ENCODE measurements at regions not wholly inside any gene's neighbourhood (a gene's known extent, or its start where the extent isn't known, plus 50 kb on each side); places are given as distances from the start of the nearest gene placed in this dataset.
"Not testable (repeated sequence)": the region's sequence is repeated elsewhere in the genome, so short reads cannot be mapped to it uniquely, and the experiment has no call there.

DNA sequence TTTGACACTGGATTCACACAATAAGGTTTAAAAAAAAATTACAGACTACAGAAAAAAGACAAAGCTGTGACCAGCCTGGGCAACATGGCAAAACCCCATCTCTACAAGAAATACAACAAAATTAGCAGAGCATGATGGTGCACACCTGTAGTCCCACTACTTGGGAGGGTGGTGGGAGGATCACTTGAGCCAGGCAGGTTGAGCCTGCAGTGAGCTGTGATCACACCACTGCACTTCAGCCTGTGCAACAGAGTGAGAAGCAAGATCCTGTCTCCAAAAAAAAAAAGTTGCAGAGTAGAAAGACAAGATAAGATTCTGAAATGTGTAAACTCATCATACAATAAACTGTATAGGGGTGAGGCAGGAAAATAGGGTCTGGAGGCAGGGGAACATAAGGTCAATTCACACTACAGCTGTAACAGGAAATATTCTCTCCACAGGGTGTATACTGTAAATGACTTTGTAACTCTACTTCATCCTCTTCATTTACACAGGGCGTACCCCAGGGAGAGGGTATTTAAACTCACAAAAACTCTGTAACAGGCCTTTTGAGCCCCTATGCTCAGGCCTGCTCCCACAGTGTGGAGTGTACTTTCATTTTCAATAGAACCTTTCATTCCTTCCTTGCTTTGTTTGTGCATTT lies 112.6 kb upstream of the MAPK10 start:
- intact Hi-C loops (cut with DNase I): no loop called here
- DNase-seq (ENCODE audit: low spot score): no peak

DNA sequence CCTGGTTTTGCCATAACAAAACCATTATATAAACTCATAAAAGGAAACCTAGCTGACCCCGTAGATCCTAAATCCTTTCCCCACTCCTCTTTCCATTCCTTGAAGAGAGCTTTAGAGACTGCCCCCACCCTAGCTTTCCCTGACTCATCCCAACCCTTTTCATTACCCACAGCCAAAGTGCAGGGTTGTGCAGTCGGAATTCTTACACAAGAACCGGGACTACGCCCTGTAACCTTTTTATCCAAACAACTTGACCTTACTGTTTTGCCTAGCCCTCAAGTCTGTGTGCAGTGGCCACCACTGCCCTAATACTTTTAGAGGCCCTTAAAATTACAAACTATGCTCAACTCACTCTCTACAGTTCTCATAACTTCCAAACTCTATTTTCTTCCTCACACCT lies 116.0 kb upstream of the PTPN13 start:
- DNase-seq (ENCODE audit: low spot score); intact Hi-C loops (cut with DNase I): not testable (repeated sequence)

DNA sequence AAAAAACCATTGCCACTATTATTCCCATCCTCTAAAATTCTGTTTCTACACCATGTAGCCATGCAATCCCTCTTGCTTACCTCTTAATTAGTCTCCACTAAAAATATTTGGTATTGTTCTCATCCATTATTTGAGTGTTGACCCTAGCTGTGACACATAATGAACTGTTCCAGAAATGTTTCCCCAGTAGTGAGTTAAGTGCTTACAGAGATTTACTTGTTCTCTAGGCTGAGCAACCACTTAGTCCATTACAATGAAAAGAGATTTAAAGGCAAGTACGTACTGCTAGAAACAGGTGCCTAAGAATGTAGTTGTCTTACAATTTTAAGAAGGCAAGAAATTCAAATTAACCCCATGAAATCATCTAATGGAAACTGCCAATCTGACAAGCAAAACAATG lies 112.7 kb upstream of the PTPN13 start:
- intact Hi-C loops (cut with DNase I): no loop called here
- no peak for DNase-seq (ENCODE audit: low spot score)

DNA sequence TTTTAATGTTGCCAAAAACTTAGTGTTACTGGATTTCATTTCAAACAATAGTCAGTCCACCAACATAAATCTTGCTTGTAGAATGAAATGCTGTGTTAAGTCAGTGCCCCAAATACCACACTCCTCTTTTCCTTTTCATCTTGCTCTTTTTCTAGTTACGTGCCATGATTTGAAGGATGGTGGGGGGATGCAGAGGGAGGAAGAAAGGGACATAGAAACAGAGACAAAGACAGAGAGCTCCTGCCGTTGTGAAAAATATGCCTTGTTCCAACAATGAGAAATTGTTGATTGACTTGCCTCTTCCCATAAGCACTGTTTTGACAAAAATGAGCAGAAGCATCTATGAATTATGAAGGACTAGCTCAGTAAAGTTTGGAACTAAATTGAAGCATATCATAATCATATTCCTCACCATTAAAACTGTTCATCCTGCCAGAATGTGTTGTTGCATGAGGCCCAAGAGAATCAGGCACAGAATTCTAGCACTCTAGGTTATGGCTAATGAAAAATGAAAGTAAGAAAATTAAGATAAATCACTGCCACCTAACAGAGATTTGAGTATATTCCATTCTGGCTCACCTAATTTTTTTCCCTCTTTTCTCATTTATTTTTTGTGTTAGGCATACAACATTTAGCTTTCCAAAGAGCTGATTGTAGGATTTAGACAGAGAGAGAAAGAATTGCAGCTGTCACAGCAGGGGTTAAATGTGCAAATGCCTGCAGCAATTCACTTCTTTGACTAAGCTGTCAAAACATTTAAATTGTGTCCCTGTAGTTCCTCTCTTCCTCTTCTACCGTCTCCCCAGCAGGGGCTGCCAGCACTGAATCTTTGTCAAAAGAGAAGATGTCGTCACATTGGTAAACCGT lies 111.6 kb upstream of the PTPN13 start:
- no peak for DNase-seq (ENCODE audit: low spot score)
- intact Hi-C loops (cut with DNase I): no loop called here

DNA sequence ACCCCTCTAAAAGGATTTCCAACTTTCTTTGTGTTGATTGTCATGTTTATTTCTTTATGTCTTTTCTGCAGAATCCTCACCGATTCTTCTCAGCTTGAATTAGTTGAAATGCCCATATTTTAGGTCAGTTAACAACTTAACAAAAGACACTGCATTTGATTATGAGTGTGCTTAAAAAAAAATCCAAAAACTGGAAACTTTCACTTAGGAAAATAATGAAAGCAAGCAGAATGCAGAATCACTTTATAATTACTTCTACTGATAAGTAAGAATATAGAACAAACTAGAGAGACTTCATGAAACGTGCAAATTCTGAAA lies 111.0 kb upstream of the PTPN13 start:
- intact Hi-C loops (cut with DNase I): no loop called here
- DNase-seq (ENCODE audit: low spot score): no peak

DNA sequence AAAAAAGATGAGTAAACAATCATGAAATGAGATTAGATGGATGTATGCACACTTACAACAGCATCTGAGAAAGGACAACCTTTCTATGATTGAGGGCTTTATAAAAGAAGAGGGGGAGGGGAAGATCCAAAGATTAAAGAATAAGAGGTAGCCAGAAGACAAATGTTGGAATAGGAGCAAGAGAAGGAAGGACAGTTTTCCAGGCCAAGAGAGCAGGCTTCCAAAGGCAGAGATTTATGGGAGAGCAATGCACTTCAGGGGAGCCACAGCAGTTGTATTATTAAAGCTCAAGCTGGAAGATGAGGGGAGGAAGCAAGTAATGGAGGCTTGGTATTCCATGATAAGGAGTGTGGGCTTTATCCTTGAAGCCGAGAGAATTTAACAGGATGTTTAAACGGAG lies 110.3 kb upstream of the PTPN13 start:
- no peak for DNase-seq (ENCODE audit: low spot score)
- intact Hi-C loops (cut with DNase I): no loop called here

DNA sequence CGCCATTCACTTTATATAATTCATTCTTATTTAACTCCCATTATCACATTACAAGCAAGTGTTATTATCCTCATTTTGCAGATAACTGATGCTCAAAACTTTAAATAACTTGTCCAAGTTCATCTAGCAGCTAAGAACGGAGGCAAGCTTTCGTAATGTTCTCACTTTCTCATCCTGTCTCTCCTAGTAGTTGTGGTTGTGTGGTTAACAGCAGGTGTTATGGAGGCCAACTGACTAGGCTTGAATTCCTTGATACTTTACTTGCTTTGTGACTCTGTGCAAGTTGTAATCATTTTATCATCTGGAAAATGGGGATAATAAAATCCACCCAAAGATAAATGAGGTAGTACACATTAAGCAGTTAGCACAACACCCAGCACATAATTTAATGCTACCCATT lies 109.9 kb upstream of the PTPN13 start:
- no peak for DNase-seq (ENCODE audit: low spot score)
- intact Hi-C loops (cut with DNase I): no loop called here

DNA sequence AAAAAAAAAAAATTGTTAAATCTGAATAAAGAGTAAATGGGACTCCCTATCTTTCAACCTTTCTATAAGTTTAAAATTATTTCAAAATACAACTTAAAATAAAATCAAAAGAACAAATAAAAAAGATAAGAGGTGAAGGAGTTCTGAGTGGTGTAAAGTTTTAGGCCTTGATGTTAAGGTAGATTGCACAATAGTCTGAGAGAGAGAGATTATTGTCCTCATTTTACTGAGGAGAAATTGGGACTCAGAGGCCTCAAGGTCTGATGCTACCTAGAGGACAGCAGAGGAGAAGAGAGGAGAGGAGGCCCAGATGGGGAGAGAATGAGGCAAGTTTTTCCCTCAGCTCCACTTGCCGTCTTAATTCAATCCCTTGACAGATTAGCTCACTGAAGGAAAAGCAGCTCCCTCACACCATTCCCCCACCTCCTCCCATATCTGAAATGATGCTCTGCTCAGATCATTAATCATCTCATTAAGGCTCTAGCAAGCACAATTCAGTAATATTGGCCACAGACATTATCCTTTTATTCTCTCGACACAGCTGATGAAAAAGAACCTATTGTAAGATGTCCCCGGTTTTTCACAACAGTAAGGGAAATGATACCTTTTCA lies 106.3 kb upstream of the PTPN13 start:
- intact Hi-C loops (cut with DNase I): no loop called here

DNA sequence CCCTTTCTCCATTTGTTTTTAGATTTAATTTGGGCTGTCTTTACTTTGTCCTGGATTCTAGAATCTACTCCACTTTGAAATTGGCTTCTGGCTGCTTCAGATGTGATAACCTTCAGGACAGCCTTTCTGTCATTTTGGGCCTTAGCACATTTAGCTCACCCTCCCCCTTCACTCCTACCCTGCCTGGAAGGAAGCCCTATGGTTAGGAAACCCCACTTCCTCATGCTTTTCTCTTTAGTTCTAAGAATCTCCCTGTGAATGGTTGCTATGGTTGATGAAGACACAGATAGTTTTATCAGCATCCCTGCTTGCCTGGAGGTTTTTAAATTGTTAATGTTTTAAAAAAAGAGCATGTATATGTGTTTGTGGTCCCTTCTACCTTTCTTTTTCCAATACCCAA lies 100.7 kb upstream of the PTPN13 start:
- DNase-seq (ENCODE audit: low spot score): no peak
- intact Hi-C loops (cut with DNase I): no loop called here

More for the DNA sequence above, 106.3 kb upstream of the PTPN13 start:
- no peak for DNase-seq (ENCODE audit: low spot score)

DNA sequence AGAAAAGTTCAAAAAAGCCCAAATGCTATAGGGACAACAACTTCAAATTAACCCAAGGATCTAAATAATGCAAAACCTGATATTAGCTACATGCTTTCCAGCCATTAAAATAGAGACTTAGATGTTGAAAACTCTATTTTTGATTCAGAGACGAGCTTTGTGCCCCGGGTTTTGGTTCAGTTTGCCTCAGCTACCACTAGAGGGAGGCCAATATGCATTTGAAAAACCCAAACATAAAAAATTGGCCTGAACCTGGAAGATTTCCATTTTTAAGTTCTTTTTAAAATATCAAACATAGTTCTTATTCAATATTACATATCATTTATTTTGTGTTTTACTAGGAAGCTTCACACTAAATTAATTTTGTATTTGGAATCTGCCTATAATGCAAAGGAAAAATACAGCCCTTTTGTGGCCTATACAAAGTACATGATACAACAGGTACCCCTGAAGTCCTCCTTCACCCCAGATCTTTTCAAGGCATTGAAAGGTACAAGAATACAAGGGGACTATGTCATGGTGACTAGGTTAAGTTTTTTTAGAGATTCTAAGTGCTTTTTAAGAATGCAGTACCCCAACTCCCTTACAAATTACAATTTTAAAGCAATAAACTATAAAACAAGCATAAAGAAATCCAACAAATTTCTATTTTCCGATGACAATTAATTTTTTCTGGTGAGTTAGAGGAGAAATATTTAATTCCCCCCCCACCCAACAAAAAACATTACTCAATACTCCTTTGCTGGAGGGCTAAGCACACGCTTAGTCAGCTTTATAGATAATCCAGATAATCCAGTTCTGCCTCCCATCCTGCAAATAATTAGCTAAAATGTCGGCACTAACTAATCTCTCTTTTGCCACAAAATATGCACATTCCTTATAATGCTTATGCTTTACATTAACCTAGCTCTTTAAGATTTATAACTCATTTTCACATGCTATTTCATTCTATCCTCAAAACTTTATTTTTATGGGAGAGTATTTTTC lies 97.7 kb upstream of the PTPN13 start:
- DNase-seq (ENCODE audit: low spot score): no peak
- intact Hi-C loops (cut with DNase I): loop anchor here (1.0 kb wide), 1 partner anchor 399 kb away; no protein-coding TSS in a partner anchor

DNA sequence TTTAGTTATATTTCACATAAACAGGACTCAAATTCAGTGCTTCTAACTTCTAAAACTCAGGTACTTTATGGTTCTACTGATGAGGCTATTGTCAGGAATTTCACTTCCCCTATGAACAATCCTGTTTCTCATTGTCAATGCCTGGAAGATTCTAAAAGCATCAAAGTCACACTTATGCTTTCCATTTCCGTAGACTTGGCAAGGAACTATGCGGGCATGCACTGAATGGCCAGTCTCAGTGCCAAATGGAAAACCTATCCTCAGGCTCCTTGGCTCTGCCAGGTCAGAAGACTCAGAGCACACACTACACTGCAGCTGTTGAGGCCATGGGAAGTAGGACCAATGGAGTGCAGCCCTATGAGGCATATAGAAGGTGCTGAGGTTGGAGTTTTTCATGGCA lies 97.0 kb upstream of the PTPN13 start:
- intact Hi-C loops (cut with DNase I): loop anchor here (1.0 kb wide), 1 partner anchor 398 kb away; no protein-coding TSS in a partner anchor
- no peak for DNase-seq (ENCODE audit: low spot score)

DNA sequence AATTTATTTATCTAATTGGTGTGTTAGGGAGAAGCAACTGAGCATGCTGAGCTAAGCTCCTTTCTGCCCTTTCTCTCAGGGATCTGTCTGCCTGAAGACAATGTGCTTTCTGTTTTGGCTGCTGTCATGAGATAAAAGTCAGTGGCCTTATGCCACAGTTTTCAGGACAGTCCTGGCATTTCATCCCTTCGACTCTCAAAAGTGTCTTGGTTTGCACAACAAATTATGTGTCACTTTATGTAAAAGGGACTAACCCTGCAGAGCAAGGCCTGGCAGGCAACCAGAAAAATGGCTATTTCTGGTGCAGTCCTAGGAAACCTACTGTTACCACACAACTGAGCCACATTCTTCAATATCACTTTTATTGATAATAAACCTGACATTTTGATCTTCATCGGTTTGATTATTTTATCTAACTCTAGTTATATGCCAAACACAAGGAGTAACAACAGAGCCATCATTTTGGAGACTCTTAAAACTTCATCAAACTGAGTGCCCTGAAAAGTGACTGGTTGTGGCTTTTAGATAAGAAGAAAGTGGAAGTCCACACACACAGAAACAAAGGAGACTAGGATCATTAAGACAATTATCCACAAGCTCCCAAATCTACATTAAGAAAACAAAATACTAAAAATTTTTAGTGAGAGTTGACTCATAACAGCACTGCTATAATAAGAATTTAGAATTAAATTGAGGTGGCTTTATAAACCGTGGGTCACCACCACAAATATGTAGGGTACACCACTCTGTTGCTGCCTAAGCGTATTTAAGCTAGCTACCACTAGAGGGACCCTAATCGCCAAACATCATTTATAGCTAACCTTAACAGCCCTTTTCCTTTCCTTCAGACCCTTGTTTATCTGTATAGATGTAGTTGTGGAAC lies 95.9 kb upstream of the PTPN13 start:
- no peak for DNase-seq (ENCODE audit: low spot score)
- intact Hi-C loops (cut with DNase I): loop anchor here (1.0 kb wide), 1 partner anchor 397 kb away; no protein-coding TSS in a partner anchor

DNA sequence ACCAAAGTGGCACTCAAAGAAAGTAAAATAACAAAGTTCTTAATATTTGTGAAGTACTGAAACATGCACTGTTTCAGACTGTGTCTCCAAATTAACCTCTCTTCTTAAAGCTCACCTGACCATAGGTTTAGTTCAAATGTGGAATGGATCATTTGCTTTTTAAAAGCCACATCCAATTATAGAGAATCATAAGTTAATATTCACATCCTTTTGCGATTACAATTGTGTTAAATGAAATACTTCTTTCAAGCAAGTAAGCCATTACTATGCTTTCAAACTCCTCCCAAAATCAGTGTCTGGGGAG lies 95.3 kb upstream of the PTPN13 start:
- no peak for DNase-seq (ENCODE audit: low spot score)
- intact Hi-C loops (cut with DNase I): no loop called here

DNA sequence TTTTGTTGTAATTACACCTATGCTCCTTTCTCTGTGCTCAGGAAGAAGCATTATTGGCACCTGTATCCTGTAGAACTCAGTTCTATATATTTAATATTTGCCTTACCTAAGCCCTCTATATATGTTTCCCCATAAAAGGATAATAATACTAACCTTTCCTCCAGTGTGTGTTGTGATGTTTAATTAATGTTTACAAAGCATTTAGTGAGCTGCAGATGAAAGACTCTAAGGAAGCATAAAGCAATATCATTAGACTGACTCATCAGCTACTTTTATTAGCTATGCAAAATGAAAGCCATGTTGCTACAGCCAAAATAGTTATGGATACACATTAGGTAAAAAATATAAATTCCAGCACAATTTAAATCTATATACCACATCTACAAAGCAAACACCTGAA lies 93.6 kb upstream of the PTPN13 start:
- intact Hi-C loops (cut with DNase I): no loop called here
- DNase-seq (ENCODE audit: low spot score): no peak

DNA sequence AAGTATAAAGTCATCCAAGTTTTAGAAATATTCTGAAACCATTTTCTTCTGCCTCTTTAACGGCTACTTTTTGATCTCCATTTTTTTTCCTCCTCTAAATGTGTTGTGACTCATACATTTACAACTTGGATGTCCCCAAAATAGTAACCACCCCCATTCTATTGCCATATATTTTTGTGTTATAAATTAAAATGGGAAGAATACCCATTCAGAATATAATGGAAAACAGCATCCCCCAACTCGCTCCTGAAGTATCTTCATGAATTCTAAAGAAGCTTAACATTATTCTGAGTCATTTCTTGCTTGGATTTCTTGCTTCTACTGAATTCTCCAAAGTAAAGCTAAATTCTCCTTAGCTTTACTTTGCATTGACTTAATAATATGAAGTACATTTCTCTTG lies 92.0 kb upstream of the PTPN13 start:
- intact Hi-C loops (cut with DNase I): no loop called here
- DNase-seq (ENCODE audit: low spot score): no peak

DNA sequence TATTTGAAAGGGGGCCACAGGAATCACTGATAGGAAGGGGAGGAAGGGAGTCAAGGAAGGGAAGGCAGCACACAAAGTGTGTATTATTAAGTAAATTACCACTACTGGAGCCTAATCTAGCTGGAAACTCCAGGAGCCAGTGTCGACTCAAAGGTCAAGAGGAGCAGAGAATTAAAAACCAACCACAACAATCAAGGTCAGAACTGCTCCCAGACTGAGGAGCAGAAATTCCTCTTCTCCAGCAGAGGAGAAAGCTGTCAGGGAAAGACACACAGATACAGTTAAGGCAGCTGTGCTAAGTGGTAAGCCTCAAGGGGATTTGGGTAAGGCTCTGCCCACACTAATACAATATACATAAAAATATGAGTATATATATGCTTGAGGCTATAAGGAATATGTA lies 87.5 kb upstream of the PTPN13 start:
- DNase-seq (ENCODE audit: low spot score): no peak
- intact Hi-C loops (cut with DNase I): no loop called here

DNA sequence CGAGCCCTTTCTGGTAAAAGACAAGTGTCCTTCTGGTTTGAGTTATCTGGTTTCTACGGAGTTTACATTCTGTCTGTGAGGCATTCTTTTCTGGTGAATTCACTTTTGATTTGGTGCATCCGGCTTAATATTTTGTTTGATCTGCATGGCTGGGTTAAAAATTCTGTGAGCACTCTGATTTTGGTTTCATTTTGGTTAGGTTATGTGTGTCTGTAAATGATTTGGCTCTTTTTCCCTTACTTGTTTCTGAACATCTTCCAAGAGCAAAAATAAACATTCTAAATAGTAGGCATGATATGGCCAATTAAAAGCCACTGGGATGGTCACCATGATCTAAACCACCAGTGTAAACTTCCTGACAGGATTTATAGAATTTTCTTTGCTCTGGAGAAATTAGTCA lies 85.7 kb upstream of the PTPN13 start:
- DNase-seq (ENCODE audit: low spot score): no peak
- intact Hi-C loops (cut with DNase I): no loop called here

DNA sequence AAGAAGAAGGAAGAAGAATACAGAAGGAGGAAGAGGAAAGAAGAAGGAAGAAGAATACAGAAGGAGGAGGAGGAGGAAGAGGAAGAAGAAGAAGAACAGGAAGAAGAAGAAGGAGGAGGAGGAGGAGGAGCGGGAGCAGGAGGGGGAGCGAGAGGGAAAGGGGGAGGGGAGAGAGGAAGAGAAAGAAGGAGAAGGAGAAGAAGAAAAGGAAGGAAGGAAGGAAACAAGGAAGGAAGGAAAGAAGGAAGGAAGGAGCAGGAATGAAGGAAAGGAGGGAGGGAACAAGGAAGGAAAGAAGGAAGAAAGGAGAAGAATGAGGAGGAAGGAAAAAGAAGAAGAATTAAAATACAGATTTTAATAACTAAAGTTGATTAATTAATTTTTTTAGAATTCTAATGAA lies 82.5 kb upstream of the PTPN13 start:
- no peak for DNase-seq (ENCODE audit: low spot score)
- intact Hi-C loops (cut with DNase I): no loop called here

DNA sequence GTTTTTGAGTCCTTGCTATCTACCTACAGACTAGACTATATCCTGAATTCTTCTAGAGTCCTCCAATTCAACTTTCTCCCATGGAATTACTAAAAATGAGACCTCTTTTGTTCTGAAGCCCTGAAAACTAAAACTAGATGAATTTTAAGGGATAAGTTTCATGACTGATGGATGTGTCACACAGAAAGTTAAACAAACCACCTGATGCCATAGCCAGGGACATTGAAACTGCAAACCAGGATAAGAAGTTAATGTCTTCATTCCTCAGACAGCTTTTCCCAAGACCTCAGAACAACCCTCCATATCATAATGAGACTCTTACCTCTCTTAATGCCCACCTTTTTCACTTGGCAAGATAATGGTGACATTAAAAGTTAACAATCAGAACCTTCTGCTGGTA lies 81.5 kb upstream of the PTPN13 start:
- intact Hi-C loops (cut with DNase I): no loop called here
- no peak for DNase-seq (ENCODE audit: low spot score)

Data from cardiac septum (tissue), 1 donor.